PFSK-1 (cell line): ENCODE measurements at regions not wholly inside any gene's neighbourhood (a gene's known extent, or its start where the extent isn't known, plus 50 kb on each side); places are given as distances from the start of the nearest gene placed in this dataset.

ENCODE experiments used
- FOXP2 ChIP-seq: optimal IDR thresholded peaks from 2 replicates; pipeline ENCODE3; 2011; ENCODE audit warnings: borderline replicate concordance, control low read depth, inconsistent platforms; ENCODE audit not compliant: insufficient read depth; ENCODE audit errors: extremely low read length, extremely low read depth
- POLR2AphosphoS5 ChIP-seq: IDR thresholded peaks from 2 replicates; pipeline ENCODE4 v1.6.1; 2012; ENCODE audit warnings: low read depth, mild to moderate bottlenecking, control low read depth, low read length, moderate library complexity
- SIN3A ChIP-seq: IDR thresholded peaks from 2 replicates; pipeline ENCODE4 v1.6.1; 2012; ENCODE audit warnings: mild to moderate bottlenecking, low read length, moderate library complexity, borderline replicate concordance; ENCODE audit not compliant: insufficient read depth
- TAF1 ChIP-seq: IDR thresholded peaks from 2 replicates; pipeline ENCODE4 v1.6.1; 2012; ENCODE audit warnings: low read length, control low read depth, borderline replicate concordance; ENCODE audit not compliant: insufficient read depth
- TF ChIP-seq, protein P1 (sequence below), 2 experiments: IDR thresholded peaks; 2 replicates each; pipeline versions ENCODE4 v1.6.1 to v1.8.0; 2011 to 2012; ENCODE audit warnings: low read depth in 2 of 2, low read length in 2 of 2, control low read depth in 1 of 2, inconsistent platforms in 1 of 2, mild to moderate bottlenecking in 1 of 2, moderate library complexity in 1 of 2; ENCODE audit not compliant: insufficient read depth in 1 of 2

DNA sequence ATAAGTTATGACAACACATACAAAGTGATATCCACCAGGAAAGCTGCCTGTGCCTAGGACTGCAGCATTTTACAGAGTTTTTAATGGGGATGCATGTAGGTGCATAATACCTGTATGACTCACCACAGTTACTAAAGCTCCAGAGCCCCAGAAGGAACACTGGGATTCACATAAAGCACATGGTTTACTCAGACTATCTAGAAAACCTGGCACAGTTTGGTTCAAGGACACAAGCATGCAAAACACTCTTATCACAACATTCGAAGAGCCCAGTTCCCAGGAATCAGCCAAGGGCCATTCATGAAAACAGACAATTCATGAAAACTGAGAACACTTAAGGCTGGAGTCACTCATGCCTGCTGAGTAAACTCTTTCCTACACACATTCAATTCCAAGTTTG lies 261.0 kb downstream of the PYDC2 start:
- TF ChIP-seq, protein P1, sequence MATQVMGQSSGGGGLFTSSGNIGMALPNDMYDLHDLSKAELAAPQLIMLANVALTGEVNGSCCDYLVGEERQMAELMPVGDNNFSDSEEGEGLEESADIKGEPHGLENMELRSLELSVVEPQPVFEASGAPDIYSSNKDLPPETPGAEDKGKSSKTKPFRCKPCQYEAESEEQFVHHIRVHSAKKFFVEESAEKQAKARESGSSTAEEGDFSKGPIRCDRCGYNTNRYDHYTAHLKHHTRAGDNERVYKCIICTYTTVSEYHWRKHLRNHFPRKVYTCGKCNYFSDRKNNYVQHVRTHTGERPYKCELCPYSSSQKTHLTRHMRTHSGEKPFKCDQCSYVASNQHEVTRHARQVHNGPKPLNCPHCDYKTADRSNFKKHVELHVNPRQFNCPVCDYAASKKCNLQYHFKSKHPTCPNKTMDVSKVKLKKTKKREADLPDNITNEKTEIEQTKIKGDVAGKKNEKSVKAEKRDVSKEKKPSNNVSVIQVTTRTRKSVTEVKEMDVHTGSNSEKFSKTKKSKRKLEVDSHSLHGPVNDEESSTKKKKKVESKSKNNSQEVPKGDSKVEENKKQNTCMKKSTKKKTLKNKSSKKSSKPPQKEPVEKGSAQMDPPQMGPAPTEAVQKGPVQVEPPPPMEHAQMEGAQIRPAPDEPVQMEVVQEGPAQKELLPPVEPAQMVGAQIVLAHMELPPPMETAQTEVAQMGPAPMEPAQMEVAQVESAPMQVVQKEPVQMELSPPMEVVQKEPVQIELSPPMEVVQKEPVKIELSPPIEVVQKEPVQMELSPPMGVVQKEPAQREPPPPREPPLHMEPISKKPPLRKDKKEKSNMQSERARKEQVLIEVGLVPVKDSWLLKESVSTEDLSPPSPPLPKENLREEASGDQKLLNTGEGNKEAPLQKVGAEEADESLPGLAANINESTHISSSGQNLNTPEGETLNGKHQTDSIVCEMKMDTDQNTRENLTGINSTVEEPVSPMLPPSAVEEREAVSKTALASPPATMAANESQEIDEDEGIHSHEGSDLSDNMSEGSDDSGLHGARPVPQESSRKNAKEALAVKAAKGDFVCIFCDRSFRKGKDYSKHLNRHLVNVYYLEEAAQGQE (IDR thresholded peaks at IDR 0.05; ENCODE audit: insufficient read depth in 1 of 2, low read depth in 2 of 2, low read length in 2 of 2) = no peak

DNA sequence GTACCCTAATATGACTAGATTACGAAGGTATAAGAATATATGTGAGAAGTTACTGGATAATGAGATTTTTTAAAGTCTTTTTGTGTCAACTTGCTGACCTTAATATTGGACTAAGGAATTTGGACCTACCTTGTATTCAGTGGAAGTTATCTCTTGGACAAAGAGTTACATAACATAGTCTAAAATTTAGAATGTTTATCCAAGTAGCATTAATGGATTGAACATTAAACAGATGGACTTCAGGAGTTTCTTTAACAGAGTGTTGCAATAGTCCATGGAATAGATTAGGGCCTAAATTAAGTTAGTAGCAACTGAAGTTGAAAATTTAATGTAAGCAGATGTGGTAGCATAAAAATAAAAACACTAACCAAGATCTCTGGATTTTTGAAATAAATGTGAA lies 266.4 kb downstream of the PYDC2 start:
- no peak for TF ChIP-seq TAF1
- TF ChIP-seq SIN3A = no peak
- no peak for TF ChIP-seq POLR2AphosphoS5
- TF ChIP-seq, protein P1 (IDR thresholded peaks at IDR 0.05; ENCODE audit: insufficient read depth in 1 of 2, low read depth in 2 of 2, low read length in 2 of 2) = no peak
- TF ChIP-seq FOXP2 = no peak

DNA sequence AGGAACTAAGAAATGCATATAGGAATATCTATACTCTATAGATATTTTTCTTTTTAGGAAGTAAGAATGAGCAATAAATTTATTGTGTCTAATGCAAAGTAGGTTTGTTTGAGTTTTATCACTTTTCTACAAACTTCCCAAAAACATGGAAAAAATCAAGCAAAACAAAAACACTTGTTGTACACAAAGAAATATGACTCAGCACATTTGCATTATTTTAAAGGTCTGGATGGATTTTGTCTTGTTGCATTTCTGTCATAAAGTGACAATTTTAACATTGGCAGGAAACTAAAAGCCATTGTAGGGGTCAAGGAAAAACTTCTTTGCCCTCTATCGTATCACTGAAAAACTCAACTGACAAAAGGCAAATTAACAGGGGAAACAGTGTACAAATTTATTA lies 267.2 kb downstream of the PYDC2 start:
- TF ChIP-seq TAF1 (no peak), SIN3A (no peak), FOXP2 (no peak), POLR2AphosphoS5 (no peak)
- TF ChIP-seq, protein P1 (IDR thresholded peaks at IDR 0.05; ENCODE audit: insufficient read depth in 1 of 2, low read depth in 2 of 2, low read length in 2 of 2) = no peak

DNA sequence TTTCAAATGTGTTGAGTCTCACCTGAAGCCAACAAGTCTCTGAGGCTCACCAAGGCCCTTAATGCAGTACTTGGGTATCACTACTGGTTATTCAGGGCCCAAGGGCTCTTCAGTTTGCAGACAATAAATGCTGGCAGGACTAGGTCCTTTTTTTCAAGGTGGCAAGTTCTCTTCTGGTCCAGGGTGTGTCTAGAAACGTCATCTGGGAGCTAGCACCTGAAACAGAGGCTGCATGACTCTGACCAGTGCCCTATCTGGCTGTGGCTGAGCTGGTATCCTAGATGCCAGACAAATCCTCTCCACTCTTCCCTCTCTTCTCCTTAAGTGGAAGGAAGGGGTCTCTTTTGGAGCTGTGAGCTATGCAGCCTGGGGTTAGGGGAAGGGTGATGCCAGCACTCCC lies 276.8 kb downstream of the PYDC2 start:
- no peak for TF ChIP-seq POLR2AphosphoS5
- no peak for TF ChIP-seq FOXP2
- TF ChIP-seq SIN3A = no peak
- TF ChIP-seq, protein P1 (IDR thresholded peaks at IDR 0.05; ENCODE audit: insufficient read depth in 1 of 2, low read depth in 2 of 2, low read length in 2 of 2) = no peak
- no peak for TF ChIP-seq TAF1

DNA sequence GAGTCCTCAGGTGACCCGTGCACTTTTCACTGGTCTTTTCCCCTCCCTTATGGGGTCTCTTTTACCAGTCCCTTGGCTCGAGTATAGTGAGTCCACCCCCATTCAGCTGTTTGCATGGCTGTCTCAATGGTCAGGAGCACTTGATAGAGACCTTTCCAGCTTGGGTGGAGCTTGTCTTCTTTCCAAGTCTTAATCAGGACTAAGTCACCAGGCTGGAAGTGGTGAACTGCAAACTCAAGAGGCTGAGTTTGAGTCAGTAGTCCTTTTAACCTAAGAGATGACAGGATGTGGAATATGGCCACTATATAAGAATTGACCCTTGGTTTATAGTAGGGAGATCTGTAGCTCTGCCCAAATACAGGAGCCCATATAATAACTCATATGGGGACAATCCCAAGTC lies 279.7 kb downstream of the PYDC2 start:
- TF ChIP-seq SIN3A (no peak), TAF1 (no peak), FOXP2 (no peak), POLR2AphosphoS5 (no peak)
- TF ChIP-seq, protein P1 (IDR thresholded peaks at IDR 0.05; ENCODE audit: insufficient read depth in 1 of 2, low read depth in 2 of 2, low read length in 2 of 2) = no peak
